ENCODE measurements at regions not wholly inside any gene's neighbourhood (a gene's known extent, or its start where the extent isn't known, plus 50 kb on each side); places are given as distances from the start of the nearest gene placed in this dataset.

- ATAC-seq (ENCODE audit: low read depth) (peak; percentile 41; the same call in 1 of the 3 replicates), DNase-seq (ENCODE audit: low spot score) (no peak)
- TF ChIP-seq CTCF (IDR thresholded peaks at IDR 0.05; ENCODE audit: poor library complexity, severe bottlenecking): no peak
- no peaks in the 10 kb centered on the region for H3K4me1 ChIP-seq (ENCODE audit: insufficient read depth, poor library complexity, severe bottlenecking)
- no peaks in the 10 kb centered on the region for H3K9me3 ChIP-seq (ENCODE audit: severe bottlenecking)
- no peak overlapping the region for H3K4me3 ChIP-seq (ENCODE audit: severe bottlenecking)
- peaks cover 25% of the 10 kb centered on the region for H3K27me3 ChIP-seq (ENCODE audit: insufficient read depth, poor library complexity, severe bottlenecking)
- H3K36me3 ChIP-seq (ENCODE audit: low read depth): no peaks in the 10 kb centered on the region
- H3K27ac ChIP-seq (ENCODE audit: poor library complexity, severe bottlenecking): no peak overlapping the region
Measured at GRCh38 chr1:50329332-50329932, 93.8 kb downstream of the DMRTA2 start.

- TF ChIP-seq CTCF (IDR thresholded peaks at IDR 0.05; ENCODE audit: poor library complexity, severe bottlenecking): no peak
- Histone ChIP-seq H3K27ac (ENCODE audit: poor library complexity, severe bottlenecking) (no peak overlapping the region), H3K27me3 (ENCODE audit: insufficient read depth, poor library complexity, severe bottlenecking) (peaks cover 17% of the 10 kb centered on the region), H3K36me3 (ENCODE audit: low read depth) (no peaks in the 10 kb centered on the region), H3K9me3 (ENCODE audit: severe bottlenecking) (no peaks in the 10 kb centered on the region), H3K4me1 (ENCODE audit: insufficient read depth, poor library complexity, severe bottlenecking) (no peaks in the 10 kb centered on the region), H3K4me3 (ENCODE audit: severe bottlenecking) (no peak overlapping the region)
- ATAC-seq (ENCODE audit: low read depth) (no peak), DNase-seq (ENCODE audit: low spot score) (no peak)
Measured at GRCh38 chr1:50328552-50328951, 94.7 kb downstream of the DMRTA2 start.

GRCh38 chr1:50326026-50326425, 97.2 kb downstream of the DMRTA2 start:
- H3K36me3 ChIP-seq (ENCODE audit: low read depth): no peaks in the 10 kb centered on the region
- no peak for ATAC-seq (ENCODE audit: low read depth)
- H3K4me1 ChIP-seq (ENCODE audit: insufficient read depth, poor library complexity, severe bottlenecking): no peaks in the 10 kb centered on the region
- DNase-seq (ENCODE audit: low spot score): no peak
- H3K27ac ChIP-seq (ENCODE audit: poor library complexity, severe bottlenecking): no peak overlapping the region
- H3K27me3 ChIP-seq (ENCODE audit: insufficient read depth, poor library complexity, severe bottlenecking): no peaks in the 10 kb centered on the region
- no peak for TF ChIP-seq CTCF (IDR thresholded peaks at IDR 0.05; ENCODE audit: poor library complexity, severe bottlenecking)
- H3K4me3 ChIP-seq (ENCODE audit: severe bottlenecking): no peak overlapping the region
- H3K9me3 ChIP-seq (ENCODE audit: severe bottlenecking): no peaks in the 10 kb centered on the region

GRCh38 chr1:50322579-50322978, 100.7 kb downstream of the DMRTA2 start:
- ATAC-seq (ENCODE audit: low read depth): no peak
- TF ChIP-seq CTCF (IDR thresholded peaks at IDR 0.05; ENCODE audit: poor library complexity, severe bottlenecking): no peak

GRCh38 chr1:50318428-50318827, 104.8 kb downstream of the DMRTA2 start:
- Histone ChIP-seq H3K9me3 (ENCODE audit: severe bottlenecking) (no peaks in the 10 kb centered on the region), H3K4me1 (ENCODE audit: insufficient read depth, poor library complexity, severe bottlenecking) (no peaks in the 10 kb centered on the region), H3K36me3 (ENCODE audit: low read depth) (no peaks in the 10 kb centered on the region), H3K4me3 (ENCODE audit: severe bottlenecking) (no peak overlapping the region), H3K27me3 (ENCODE audit: insufficient read depth, poor library complexity, severe bottlenecking) (no peaks in the 10 kb centered on the region), H3K27ac (ENCODE audit: poor library complexity, severe bottlenecking) (no peak overlapping the region)
- DNase-seq (ENCODE audit: low spot score): no peak
- no peak for ATAC-seq (ENCODE audit: low read depth)
- TF ChIP-seq CTCF (IDR thresholded peaks at IDR 0.05; ENCODE audit: poor library complexity, severe bottlenecking): no peak

More at GRCh38 chr1:50322579-50322978, 100.7 kb downstream of the DMRTA2 start:
- DNase-seq (ENCODE audit: low spot score): no peak
- H3K9me3 ChIP-seq (ENCODE audit: severe bottlenecking): no peaks in the 10 kb centered on the region
- no peaks in the 10 kb centered on the region for H3K27me3 ChIP-seq (ENCODE audit: insufficient read depth, poor library complexity, severe bottlenecking)
- H3K36me3 ChIP-seq (ENCODE audit: low read depth): no peaks in the 10 kb centered on the region
- H3K4me1 ChIP-seq (ENCODE audit: insufficient read depth, poor library complexity, severe bottlenecking): no peaks in the 10 kb centered on the region
- H3K27ac ChIP-seq (ENCODE audit: poor library complexity, severe bottlenecking): no peak overlapping the region
- H3K4me3 ChIP-seq (ENCODE audit: severe bottlenecking): no peak overlapping the region
